ENCODE measurements at regions not wholly inside any gene's neighbourhood (a gene's known extent, or its start where the extent isn't known, plus 50 kb on each side); places are given as distances from the start of the nearest gene placed in this dataset.

DNA sequence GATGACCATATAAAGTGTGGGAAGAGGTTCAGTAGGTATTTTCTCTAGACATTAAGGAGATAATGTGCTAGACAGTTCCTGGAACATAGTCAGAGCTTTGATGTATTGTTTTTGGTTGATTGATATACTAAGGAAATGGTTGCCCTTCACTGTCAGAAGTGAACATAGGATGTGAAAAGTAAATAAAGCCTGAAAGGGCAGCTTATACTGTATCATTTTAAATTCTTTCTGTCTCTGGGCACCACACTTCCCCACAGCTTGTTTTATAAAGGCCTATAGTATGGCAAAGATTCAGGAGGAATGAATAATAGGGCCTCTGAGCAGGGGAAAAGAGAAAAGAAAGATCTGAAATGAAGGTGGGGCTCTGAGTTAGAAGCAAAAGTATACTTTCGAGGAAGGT is 72.7 kb upstream of the ITPRID2 start:
- no peak for DNase-seq (ENCODE audit: extremely low read depth in 1 of 11, low read depth in 9 of 11, low spot score in 4 of 11)

GRCh38 chr2:181821049-181821448 is 70.5 kb upstream of the ITPRID2 start:
- no peak for DNase-seq (ENCODE audit: extremely low read depth in 1 of 11, low read depth in 9 of 11, low spot score in 4 of 11)

DNA sequence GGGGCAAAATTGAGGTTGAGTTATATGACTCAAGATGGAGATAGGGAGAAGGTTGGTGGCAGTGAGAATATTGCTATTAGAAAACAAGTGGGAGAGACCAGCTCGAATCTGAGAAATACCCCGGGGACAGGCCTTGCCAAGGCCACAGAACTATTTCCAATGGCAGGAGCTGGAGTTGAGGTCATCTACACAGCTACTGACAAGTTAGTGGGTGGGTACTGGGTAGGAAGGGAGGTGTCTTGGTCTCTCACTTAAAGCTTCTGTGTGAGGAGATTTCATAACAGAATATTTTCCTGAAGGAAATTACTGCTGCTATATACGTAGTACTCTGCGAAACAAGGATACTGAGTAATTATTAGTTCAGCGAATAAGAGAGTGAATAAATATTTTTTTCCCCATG is 69.4 kb upstream of the ITPRID2 start:
- DNase-seq (ENCODE audit: extremely low read depth in 1 of 11, low read depth in 9 of 11, low spot score in 4 of 11): no peak

DNA sequence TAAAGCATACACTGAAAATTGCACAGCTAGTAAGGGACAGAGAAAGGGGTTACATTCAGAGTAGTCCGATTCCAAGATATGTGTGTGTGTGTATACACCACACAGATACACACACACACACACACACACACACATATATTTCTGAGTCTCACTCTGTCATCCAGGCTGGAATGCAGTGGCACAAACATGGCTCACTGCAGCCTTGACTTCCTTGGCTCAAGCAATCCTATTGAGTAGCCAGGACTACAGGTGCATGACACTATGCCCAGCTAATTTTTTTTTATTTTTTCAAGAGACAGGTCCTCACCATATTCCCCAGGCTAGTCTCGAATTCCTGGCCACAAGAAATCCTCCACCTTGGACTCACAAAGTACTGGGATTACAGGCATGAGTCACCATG is 68.1 kb upstream of the ITPRID2 start:
- no peak for DNase-seq (ENCODE audit: extremely low read depth in 1 of 11, low read depth in 9 of 11, low spot score in 4 of 11)

GRCh38 chr2:181828122-181828705 is 63.3 kb upstream of the ITPRID2 start:
- DNase-seq (ENCODE audit: extremely low read depth in 1 of 11, low read depth in 9 of 11, low spot score in 4 of 11): no peak

GRCh38 chr2:181829230-181829629 is 62.3 kb upstream of the ITPRID2 start:
- no peak for DNase-seq (ENCODE audit: extremely low read depth in 1 of 11, low read depth in 9 of 11, low spot score in 4 of 11)

DNA sequence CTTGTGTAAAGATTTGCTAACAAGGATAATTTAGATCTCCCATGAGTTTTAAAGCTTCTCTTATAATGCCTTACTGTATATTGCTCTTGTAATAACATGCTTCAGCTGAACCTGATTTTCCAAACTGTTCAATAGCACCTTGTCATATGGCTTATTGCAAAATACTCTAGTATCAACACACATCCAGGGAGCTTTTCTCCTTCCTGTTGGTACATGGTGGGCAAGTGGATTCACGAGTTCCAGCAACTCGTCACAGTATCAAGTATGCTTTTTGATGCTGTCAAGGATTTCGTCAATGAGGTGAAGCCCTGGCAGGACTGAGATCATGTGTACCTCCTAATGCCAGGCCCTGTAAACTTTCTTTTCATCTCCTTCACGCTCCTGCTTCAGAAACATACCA is 59.5 kb upstream of the ITPRID2 start:
- DNase-seq (ENCODE audit: extremely low read depth in 1 of 11, low read depth in 9 of 11, low spot score in 4 of 11): no peak

DNA sequence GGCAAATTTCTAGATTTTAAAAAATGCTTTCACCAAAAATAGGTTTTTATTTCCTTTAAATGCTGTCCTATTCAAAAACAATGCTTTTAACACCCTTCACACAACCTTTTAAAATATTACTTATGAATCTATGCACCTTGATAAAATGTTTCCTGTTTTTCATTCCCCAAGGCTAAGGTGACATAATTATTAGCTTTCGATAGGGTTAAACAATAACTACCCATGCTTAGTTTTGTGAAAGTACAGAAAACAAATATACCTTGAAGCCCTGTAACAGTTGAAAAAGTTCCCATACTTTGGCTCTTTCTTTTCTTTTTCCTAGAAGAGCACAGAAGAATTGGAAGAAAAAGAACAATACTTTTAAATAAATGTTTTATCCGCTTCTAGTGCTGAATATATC is 54.9 kb upstream of the ITPRID2 start:
- DNase-seq (ENCODE audit: extremely low read depth in 1 of 11, low read depth in 9 of 11, low spot score in 4 of 11): no peak

GRCh38 chr2:181837563-181837962 is 54.0 kb upstream of the ITPRID2 start:
- DNase-seq (ENCODE audit: extremely low read depth in 1 of 11, low read depth in 9 of 11, low spot score in 4 of 11): no peak

GRCh38 chr2:181839811-181840210 is 51.7 kb upstream of the ITPRID2 start:
- no peak for DNase-seq (ENCODE audit: extremely low read depth in 1 of 11, low read depth in 9 of 11, low spot score in 4 of 11)

- no peak for DNase-seq (ENCODE audit: extremely low read depth in 1 of 11, low read depth in 9 of 11, low spot score in 4 of 11)
These were observed 50.5 kb upstream of the ITPRID2 start for GRCh38 chr2:181841079-181841478.
